ENCODE measurements at regions not wholly inside any gene's neighbourhood (a gene's known extent, or its start where the extent isn't known, plus 50 kb on each side); places are given as distances from the start of the nearest gene placed in this dataset.

- TF ChIP-seq ZHX1 (CRISPR knock-in tag; IDR thresholded peaks at IDR 0.05; ENCODE audit: low read depth) = no peak
Measured at GRCh38 chr4:19969492-19969891, 282.2 kb upstream of the SLIT2 start (continued).

GRCh38 chr4:19961091-19961490, 290.6 kb upstream of the SLIT2 start:
- DNase-seq (ENCODE audit: low spot score) (no peak), ATAC-seq (no peak), FAIRE-seq (no peak)
- Histone ChIP-seq H3K4me2 (ENCODE audit: low read depth, low read length) (no peak overlapping the region), H4K20me1 (ENCODE audit: insufficient read depth, low read length) (no peaks in the 10 kb centered on the region), H3K9ac (ENCODE audit: insufficient read depth, low read depth, low read length) (no peak overlapping the region), H3K79me2 (ENCODE audit: insufficient read depth, low read length) (no peaks in the 10 kb centered on the region), H3K27ac (ENCODE audit: extremely low read length, insufficient read depth, low read length) (no peak overlapping the region), H2AFZ (ENCODE audit: low read length) (no peak overlapping the region), H3K27me3 (ENCODE audit: control insufficient read depth in 1 of 2, insufficient read depth in 2 of 2, low read length in 2 of 2) (no peaks in the 10 kb centered on the region), H3K9me3 (ENCODE audit: low read length) (peaks cover 89% of the 10 kb centered on the region), H3K36me3 (replicated peaks in 1 of 2; ENCODE audit: control insufficient read depth in 1 of 2, insufficient read depth in 2 of 2, low read length in 2 of 2) (no peaks in the 10 kb centered on the region), H3K4me3 (replicated peaks in 1 of 3; ENCODE audit: insufficient read depth in 1 of 3, low read depth in 2 of 3, low read length in 3 of 3) (no peak overlapping the region), H3K4me1 (ENCODE audit: insufficient read depth, low read length) (no peaks in the 10 kb centered on the region)
- intact Hi-C loops (cut with micrococcal nuclease; ENCODE audit: unreplicated experiment) = no loop called here
- BruUV-seq (replicated peaks) = no TSS peak
- ChIA-PET POLR2A (no interaction called here), CTCF (ENCODE audit: low intra/inter-chr PET ratio, low total read pairs) (no interaction called here)
- WGBS (ENCODE audit: low lambda C conversion rate) = 0% methylated on average over 1 of the region's 1 CpG
- in situ Hi-C loops (cut with HindIII; ENCODE audit: extremely low pct_ligation_motif_present, low pct_unique_long_range_greater_than_20kb) = no loop called here
- TF ChIP-seq ZNF282 (IDR thresholded peaks at IDR 0.05; ENCODE audit: partially characterized antibody) (no peak), SETDB1 (CRISPR knock-in tag; IDR thresholded peaks at IDR 0.05; ENCODE audit: borderline replicate concordance) (no peak), NBN (conservative IDR thresholded peaks at IDR 0.05) (no peak), ZSCAN25 (CRISPR knock-in tag; IDR thresholded peaks at IDR 0.05) (no peak), TFDP2 (CRISPR knock-in tag; IDR thresholded peaks at IDR 0.05) (no peak)

Measured in HepG2 (cell line).